NCI-H128 (cell line): ENCODE measurements at regions not wholly inside any gene's neighbourhood (a gene's known extent, or its start where the extent isn't known, plus 50 kb on each side); places are given as distances from the start of the nearest gene placed in this dataset.
"Not testable (repeated sequence)": the region's sequence is repeated elsewhere in the genome, so short reads cannot be mapped to it uniquely, and the experiment has no call there.

Experiments
- DNase-seq: peaks from one replicate; lab custom pipeline; 2025; ENCODE audit not compliant: unreplicated experiment; lab: John Stamatoyannopoulos, UW

GRCh38 chrX:63581906-63582305, 203.1 kb downstream of the ARHGEF9 start:
- DNase-seq = no peak

- DNase-seq = no peak
Observed at GRCh38 chrX:63581398-63581797, 203.6 kb downstream of the ARHGEF9 start.

DNA sequence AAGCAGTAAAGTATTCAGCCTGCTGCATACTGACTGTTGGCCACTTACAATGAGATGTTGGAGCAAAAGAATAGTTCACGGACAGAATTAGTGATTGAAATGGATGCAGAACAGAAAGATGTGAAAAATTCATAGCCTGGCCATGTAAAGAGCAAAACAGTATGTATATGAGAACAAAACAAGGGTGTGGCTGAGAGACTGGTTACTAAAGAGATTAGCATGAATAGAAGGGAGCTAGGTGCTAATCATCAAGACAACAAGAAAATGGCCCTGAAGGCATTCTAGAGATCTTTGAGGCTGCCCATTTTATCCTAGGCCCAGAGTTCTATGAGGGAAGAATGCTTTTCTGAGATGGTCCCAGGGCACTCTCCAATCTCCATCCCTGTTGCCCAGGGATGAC, 208.5 kb downstream of the ARHGEF9 start:
- DNase-seq = no peak

- not testable (repeated sequence) for DNase-seq
Observed at GRCh38 chrX:63575700-63576099, 209.3 kb downstream of the ARHGEF9 start.

GRCh38 chrX:63566856-63567255, 215.7 kb upstream of the SPIN4 start:
- no peak for DNase-seq

DNA sequence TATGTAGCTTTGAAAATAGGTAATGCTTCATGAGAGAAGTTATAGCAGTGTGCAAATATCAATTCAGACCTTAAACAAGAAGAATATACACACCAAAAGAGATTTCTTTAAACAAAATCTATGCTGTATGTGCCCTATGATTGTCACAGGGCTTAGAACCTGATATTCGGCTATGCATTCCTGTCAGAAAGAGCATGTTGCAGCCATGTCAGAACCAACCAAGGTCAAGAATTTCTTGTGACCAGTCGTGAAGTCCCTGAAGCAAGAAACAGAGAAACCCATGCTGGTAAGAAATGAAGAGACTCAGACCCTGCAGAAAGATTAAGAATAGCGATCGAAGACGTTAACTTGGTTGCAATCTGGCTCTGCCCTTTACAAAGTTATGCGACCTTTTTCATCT, 210.3 kb upstream of the SPIN4 start:
- no peak for DNase-seq

DNA sequence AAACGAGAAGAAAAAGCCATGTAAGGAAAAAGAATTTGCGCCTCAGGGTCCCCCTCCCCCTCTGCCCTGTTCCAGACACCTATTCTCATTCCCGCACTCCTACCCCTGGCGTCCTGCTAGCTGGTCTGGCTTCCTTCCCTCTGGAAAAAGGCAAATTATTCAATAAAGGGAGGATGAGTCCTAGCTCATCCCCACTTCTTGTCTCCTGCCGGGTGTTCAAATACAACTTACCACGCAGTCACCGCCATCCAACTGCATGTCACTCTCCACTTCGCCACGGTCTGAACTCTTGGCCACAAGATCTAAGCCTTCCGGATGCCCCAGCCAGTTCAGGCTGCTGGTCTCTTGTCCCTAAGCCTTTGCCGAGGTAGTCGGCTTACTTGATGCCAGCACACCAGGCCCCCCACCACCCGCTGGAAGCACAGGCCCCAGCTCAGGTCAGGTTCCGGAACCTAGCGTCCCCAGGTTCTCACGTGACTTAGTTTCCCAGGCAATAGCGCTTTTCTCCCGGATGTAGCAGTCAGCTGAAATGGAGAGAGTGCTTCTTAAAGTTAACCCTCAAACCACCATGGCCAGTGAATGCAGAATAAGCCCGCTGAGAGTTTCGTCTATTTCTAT, 209.6 kb upstream of the SPIN4 start:
- peak; percentile 25 for DNase-seq

DNA sequence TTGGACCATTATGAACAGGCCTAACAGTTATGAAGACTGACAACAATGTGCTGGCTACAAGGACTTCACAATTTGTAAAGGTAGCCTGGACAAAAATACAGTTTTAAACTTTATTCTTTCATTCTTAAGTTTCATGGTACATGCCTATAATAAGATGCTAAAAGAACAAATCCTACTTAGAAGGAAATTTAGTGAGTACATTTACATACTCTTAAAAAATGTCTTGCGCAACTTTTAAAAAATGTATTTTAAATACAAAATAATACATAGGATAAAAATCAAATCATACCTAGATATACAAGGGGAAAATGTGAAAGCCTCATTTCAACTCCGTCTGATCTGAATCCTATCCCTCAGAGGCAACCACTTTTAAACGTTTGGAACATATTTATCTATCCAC, 200.7 kb upstream of the SPIN4 start:
- no peak for DNase-seq

GRCh38 chrX:63530654-63531053, 179.5 kb upstream of the SPIN4 start:
- no peak for DNase-seq

DNA sequence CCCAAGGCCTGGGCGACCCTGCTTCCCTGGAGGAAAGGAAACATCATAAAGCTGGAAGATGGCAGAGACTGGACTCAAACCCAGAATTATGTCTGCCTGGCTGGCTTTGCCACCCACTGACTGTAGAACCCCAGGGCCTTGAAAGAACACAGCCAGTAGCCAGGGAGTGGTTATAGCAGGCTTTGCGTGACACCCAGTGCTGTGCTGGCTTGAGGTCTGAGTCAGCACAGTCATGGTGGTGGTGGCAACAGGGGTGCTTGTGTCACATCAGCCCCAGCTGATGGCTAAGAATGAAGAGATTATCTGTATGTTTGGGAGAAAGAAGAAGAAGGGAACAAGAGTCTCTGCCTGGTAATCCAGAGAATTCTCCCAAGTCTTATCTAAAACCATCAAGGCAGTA, 178.8 kb upstream of the SPIN4 start:
- DNase-seq = no peak

DNA sequence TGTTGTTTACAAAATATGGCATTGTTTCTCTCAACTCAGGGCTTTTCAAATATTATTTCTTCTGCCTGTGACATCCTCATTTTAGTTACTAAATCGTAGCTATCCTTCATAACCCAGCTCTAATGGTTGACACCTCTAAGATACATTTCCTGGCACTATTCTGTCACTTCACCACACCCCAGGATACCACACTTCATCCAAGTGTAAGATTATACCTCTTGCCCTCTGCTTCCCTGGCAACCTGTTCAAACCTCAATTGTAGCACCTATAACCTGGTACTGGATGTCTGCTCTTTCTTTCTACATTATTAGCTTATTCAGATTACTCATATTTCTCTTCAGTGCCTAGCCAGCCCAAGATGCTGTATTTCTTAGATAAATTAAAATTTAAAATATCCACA, 175.7 kb upstream of the SPIN4 start:
- DNase-seq = no peak

GRCh38 chrX:63525491-63525890, 174.4 kb upstream of the SPIN4 start:
- DNase-seq = no peak

GRCh38 chrX:63519368-63519767, 168.2 kb upstream of the SPIN4 start:
- not testable (repeated sequence) for DNase-seq

- no peak for DNase-seq
Observed at GRCh38 chrX:63514569-63515080, 163.5 kb upstream of the SPIN4 start.

- DNase-seq = no peak
Observed at GRCh38 chrX:63513825-63514568, 162.9 kb upstream of the SPIN4 start.

DNA sequence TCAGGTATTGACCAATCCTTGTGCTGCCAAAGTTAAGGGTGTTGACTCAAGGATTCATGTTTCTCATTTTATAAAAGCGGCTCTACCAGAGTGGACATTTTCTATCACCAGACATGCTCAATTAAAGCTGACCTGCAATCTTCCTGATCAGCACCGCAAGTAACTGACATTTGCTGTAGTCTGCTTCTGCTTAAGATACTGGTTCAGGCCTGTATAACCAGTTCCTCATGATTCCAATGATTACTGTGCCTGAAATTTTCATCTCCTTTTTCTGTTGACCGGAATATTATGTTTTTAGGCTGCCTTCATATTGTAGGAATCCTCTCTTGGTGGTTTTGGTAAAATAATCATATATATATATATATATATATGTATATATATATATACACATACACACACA, 160.2 kb upstream of the SPIN4 start:
- no peak for DNase-seq

DNA sequence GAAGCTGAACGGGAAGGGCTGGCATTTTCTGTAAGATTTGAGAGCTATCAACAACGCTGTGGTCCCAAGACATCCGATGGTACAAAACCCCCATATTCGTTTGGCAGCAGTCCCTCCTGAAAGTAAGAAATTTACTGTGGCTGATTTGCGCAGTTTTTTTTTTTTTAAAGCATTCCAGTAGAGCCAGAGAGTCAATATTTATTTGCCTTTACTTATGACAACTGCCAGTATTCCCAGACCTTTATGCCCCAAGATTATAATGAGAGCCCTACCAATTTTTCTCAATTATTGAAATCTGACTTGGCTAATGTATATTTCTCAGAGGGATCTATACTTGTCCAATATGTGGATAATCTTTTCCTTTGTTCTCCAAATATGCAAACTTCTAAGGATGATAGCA, 157.5 kb upstream of the SPIN4 start:
- no peak for DNase-seq

DNA sequence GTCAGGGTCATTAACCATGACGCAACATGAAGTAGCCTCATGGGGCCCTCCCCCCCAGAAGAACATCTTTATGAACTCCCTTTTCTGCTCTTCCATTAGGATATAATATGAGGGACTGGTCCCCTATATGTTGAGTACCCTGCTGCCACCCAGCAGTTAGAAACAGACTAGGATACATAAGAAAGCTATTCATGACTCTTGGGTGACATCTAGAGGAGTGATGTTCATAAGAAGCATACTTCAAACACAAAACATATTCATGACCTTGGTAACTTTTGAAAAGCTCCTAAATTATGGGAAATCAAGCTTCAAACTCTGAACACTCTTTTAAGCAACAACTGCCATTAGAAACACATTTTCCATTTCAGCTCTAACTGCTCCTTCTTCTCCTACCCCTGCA, 155.2 kb upstream of the SPIN4 start:
- DNase-seq = no peak

DNA sequence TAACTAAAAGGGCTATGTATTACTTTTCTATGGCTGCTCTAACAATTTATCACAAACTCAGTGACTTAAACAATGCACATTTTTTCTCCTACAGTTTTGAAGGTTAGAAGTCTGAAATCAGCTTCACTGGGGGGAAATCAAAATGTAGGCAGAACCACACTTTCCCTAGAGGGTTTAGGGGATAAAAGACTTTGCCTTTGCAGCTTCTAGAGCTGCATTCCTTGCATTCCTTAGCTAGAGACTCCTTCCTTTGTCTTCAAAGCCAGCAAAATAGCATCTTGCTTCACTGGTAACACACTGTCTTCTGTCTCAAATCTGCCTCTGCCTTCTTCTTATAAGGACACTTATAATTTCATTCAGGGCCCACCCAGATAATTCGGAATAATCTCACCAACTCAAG, 152.4 kb upstream of the SPIN4 start:
- no peak for DNase-seq

DNA sequence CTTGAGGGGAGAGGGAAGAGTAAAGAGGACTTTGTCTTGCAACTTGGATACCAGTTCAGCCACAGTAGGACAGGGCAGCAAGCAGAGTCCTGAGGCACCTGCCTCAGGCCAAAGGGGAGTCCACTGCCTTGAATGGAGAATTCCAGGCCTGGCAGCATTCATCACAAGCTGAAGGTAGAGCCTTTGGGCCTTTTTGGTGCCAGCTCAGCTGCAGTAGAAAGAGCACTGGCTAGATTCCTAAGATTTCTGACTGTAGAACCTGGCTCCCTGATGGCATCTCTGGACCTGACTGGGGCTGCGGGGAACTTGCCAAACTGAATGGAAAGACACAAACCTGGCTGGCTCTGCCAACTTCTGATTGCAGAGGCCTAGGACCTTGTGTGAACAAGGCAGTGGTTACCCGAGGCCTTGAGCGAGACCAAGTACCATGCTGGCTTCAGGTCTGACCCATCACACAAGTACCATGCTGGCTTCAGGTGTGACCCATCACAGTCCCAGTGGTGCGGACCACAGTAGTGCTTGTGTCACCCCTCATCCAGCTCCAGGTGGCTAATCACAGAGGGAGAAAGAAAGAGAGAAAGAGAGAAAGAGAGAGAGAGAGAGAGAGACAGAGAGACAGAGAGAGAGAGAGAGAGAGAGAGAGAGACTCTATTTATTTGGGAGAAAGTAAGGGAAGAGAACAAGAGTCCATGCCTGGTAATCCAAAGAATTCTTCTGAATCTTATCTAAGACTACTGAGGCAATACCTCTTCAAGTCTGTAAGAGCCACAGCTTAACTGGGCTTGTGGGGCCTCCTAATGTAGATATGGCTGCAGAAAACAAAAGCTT, 137.6 kb upstream of the SPIN4 start:
- DNase-seq = no peak

GRCh38 chrX:63475200-63475599, 124.1 kb upstream of the SPIN4 start:
- DNase-seq = no peak

DNA sequence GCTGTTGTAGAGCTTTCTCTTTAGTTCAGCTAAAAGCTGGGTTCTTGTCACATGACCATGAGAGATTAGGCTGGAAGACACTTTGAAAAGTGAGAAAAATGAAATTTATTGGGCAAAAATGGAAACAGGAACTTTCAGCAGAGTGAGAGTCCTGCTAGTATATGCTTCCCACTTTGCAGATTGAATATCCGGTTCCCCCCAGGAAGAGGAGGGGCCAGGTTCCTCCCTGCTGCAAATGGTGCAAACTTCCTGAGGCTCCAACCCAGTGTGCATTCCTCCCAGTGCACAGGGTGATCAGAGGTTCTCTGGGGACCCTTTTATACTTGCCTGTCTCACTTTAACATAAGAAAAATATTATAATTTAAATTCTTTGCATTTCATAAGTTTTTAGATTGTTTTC, 119.9 kb upstream of the SPIN4 start:
- no peak for DNase-seq
